SW480 (cell line): ENCODE measurements at regions not wholly inside any gene's neighbourhood (a gene's known extent, or its start where the extent isn't known, plus 50 kb on each side); places are given as distances from the start of the nearest gene placed in this dataset.

Experiments used
- DNase-seq: peaks from one replicate; pipeline ENCODE4 v3.0.0-alpha.2; 2016; ENCODE audit warnings: low spot score

GRCh38 chr10:130560116-130560515 is 423.9 kb downstream of the GLRX3 start:
- no peak for DNase-seq

GRCh38 chr10:130560573-130560972 is 424.4 kb downstream of the GLRX3 start:
- no peak for DNase-seq

DNA sequence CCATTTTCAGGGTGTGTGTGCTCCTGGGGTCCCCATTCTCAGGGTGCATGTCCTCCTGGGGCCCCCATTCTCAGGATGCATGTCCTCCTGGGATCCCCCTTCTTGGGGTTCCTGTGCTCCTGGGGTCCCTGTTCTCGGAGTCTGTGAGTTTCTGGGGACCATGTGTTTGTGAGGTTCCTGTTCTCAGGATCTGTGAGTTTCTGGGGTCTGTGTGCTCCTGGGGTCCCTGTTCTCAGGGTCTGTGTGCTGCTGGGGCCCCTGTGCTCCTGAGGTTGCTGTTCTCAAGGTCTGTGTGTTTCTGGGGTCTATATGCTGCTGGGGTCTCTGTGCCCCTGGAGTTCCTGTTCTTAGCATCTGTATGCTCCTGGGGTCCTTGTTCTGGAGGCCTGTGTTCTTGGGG is 425.5 kb downstream of the GLRX3 start:
- DNase-seq, result no peak

DNA sequence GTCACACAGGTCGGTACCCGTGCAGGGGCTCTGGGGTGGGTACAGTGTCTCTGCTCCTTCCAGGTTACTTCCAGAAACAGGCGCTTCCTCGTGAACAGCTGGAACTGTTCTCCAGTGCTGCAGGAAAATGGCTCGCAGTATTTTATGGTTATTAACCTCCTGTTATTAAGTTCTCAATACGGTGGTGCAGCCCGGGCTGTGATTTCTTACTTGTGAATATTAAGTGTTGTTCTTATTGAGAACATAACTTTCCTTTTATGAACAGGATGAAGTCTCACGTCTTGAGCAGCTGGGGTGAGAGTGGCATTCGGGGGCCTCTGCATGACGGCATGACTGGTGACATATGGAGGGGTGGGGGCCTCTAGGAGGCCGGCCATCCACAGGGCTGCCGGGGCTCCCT is 430.8 kb downstream of the GLRX3 start:
- no peak for DNase-seq

- peak; percentile 76 for DNase-seq
Measured at GRCh38 chr10:130567436-130567835, 431.2 kb downstream of the GLRX3 start.

GRCh38 chr10:130568246-130568645 is 432.1 kb downstream of the GLRX3 start:
- no peak for DNase-seq

DNA sequence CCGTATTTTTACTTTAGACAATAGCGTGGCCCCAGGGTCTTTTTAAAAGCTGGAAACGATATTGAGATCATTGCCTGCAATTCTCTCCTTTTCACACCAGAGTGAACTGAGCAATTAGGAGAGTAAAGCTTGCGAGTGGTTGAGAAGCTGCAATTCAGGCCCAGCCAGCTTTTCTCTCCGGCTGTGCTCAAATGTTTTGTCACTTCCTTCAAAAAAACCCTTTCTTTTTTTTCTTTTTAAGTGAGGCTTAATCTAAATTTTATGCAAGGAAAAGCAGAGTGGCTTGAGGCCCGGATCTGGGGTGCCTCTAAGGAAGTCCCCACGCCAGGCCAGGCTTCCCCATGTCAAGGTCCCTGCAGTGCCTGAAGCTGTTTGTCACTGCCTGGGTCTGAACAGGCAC is 433.9 kb downstream of the GLRX3 start:
- no peak for DNase-seq

DNA sequence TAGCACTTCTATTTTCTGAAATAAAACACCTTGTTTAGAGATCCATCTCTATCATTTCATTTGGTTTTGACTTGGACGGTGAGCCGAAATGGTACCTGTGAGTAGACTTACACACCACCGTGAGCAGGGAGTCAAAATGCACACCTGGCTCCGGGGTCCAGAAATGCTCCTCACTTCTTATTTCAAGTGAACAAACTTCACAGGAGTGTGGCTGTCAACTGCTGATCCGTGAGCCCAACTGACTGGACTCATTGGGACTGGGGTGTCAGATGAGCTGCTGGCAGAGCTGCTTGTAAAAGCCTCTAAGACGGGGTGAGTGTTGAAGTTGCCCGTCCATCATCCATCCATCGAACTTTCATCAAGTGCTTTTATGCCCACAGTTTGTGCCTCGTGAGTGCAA is 435.5 kb downstream of the GLRX3 start:
- no peak for DNase-seq

GRCh38 chr10:130573446-130573845 is 437.3 kb downstream of the GLRX3 start:
- DNase-seq, result no peak

DNA sequence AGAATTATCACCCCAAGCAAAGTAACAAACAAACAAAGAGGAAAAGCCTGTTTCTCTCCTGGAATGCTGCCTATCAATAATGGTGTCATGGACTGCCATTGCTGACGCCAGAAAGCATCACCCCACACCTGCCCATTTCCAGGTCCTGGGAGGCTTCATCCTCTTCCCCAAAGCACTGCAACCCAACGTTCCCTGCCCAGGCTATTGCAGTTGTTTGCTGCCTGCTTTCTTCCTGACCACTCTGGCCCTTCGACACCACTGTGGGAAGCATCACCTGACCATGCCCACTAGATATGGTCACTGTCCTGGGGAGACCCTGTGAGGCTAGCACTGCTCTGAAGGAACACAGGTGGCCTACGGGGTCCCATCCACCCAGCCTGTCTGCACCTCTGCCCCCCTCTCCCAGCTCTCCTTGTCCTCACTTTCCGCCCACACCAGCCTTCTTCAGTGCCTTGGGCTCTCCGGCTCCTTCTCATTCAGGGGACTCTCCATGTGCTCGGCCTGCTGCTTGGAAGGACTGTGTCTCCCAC is 439.6 kb downstream of the GLRX3 start:
- DNase-seq, result no peak

DNA sequence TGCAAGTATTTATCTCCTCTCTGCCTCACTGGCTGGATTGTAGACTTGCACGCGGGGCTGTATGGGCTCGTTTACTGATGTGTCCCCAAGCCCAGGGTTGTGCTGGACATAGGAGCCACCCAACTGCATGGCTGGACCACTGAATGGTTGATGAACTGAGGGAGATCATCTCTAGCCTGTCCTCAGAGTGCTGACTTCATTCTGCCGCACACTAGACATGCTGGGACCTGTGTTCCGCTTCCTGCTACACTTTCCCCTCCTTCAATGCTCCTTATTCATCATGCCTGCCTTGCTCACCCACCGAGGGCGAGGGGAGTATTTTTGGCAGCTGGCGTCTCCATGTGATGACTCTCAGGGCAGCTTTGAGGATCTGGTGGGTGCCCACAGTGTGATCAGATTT is 440.2 kb downstream of the GLRX3 start:
- no peak for DNase-seq

DNA sequence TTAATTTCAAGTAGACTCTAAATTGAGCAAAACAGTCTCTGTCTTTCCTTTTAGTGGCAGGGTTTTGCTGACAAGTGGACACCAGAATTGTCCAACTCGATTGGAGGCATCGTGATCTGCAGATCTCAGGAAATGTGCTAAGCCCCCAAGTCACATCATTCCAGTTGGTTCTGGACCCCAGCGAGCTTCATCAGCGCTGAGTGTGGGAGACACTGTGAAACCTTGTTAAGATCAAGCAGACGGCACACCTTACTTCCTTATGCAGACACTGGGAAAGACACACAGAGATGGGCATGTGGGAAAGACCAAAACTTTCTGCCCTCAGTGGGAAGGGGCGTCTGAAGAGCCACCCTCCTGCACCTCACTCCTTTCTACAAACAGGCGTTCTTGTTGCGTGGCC is 440.8 kb downstream of the GLRX3 start:
- DNase-seq, result no peak

DNA sequence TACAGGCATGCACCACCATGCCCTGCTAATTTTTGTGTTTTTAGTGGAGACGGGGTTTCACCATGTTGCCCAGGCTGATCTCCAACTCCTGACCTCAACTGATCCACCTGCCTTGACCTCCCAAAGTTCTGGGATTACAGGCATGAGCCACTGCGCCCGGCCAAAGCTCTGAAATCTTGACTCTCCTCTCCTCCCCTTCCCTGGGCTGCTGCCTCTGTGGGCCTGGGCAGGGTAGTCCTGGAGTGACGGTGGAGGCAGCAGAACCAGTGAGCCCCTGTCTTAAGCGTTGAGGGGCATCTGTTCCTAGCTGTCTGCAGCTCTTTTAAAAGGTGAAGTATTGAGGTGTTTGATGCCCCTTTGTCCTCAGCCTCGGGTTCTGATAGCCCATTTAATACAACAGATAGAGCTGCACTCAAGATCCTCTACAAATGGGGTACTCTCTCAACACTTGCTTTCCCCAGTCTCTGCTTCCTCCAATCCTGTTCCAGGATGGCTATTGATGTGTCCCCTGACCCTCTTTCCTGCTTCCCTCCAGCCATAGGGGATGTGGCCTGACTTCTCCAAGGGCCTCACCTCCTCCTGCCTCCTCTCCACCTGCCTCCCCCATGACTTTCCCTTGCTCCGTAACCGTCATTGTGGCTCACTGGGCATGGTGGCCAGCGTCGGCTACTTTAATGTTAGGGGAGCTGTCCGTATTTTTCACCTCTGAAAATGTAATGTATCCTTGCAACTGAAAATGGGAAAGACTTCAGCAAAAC is 442.5 kb downstream of the GLRX3 start:
- no peak for DNase-seq

DNA sequence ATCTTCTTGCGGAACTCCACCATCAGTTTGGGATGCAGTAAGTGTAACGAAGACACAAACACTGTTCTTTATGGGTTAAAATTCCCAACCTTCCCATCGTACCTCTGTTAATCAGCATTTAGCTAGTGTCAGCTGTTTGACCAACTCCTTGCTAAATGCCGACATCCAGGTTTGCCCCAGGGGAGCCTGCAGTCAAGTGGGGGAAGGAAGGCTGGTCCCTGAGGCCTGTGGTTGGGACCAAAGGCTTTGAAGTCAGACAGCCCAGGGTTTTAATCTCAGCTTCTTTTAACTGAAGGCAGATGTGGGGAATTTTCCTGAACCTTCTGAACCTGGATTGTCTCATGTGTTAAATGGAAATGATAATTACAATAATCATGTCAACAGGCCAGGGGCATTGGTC is 443.7 kb downstream of the GLRX3 start:
- DNase-seq, result no peak

GRCh38 chr10:130580975-130581374 is 444.8 kb downstream of the GLRX3 start:
- no peak for DNase-seq

GRCh38 chr10:130587718-130588117 is 451.5 kb downstream of the GLRX3 start:
- no peak for DNase-seq

DNA sequence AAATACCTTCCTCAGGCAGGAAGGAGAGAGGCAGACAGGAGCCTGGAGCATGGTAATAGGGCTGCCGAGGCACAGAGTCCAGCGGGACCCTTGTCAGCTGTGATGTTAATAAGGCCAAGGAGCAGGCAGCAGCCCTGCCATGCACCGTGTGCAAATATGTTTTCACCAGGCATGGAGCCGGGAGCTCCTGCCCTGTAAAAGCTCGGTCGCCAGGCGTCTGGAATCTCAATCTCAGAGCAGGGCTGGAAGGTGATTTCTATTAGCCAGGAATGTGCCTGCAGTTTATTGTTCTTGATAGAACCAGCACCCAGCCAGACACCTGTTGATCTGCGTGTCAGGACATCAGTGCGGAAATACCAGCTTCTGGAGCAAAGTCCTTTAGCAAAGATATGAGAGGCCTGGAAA is 469.8 kb downstream of the GLRX3 start:
- DNase-seq, result peak; percentile 29

GRCh38 chr10:130607366-130607765 is 471.2 kb downstream of the GLRX3 start:
- no peak for DNase-seq

DNA sequence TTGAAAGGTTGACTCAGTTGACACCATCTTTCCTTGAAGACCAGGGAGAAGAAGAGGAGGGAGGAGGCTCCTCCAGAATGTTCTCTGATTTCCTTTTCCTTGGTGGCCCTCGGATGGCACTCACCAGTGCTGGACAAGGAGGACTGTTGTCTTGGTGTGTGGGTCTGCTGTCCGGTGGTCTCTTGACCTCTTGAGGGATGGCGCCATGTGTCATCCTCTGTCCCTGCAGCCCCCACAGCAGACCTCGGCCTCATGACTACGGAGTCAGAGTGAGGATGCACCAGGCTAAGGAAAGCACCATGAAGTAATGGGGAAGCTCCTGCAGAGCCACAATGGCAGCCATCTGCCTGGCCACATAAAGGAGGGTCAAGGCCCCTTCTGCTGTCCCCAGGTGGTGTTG is 475.0 kb downstream of the GLRX3 start:
- no peak for DNase-seq

DNA sequence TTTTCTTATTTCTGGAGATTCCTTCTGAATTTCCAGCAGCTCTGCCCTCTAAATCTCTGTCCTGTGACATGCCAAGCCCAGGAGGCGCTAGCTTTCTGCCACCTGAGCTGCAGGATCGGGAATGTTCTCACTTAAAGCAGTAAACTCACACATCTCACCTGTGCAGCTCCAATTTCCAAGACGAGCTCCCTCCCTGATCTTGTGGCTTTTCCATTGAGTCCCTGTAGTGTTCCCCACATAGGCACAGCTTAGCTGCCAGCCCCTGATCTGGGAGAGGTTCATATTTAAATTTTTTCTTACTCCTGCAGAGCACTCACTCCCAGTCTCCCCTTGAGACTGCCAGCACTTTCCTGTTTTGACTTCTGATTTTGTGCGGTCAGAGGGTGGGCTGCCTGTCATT is 479.3 kb downstream of the GLRX3 start:
- DNase-seq, result no peak

DNA sequence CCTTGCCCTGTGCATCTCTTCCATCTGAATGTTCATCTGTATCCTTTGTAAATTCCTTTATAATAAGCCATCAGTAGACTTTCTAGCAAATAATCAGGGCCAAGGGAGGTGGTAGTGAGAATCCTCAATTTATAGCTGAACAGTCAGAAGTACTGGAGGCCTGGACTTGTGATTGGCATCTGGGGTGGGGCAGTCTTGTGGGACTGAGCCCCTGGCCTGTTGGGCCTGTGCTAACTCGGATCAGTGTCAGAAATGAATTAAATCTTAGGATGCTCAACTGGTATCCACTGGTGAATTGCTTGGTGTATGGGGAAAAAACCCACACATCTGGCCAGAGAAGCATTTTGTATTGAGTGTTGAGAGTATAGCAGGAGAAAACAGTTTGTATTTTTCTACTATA is 481.8 kb downstream of the GLRX3 start:
- no peak for DNase-seq

- DNase-seq, result no peak
Measured at GRCh38 chr10:130618647-130619046, 482.5 kb downstream of the GLRX3 start.

GRCh38 chr10:130621231-130621775 is 485.1 kb downstream of the GLRX3 start:
- no peak for DNase-seq

- DNase-seq, result no peak
Measured at GRCh38 chr10:130623680-130624267, 487.6 kb downstream of the GLRX3 start.
